HCT116 (cell line): ENCODE measurements at regions not wholly inside any gene's neighbourhood (a gene's known extent, or its start where the extent isn't known, plus 50 kb on each side); places are given as distances from the start of the nearest gene placed in this dataset.

Source experiments
- ATAC-seq: fragments of 200-7000 bp; cut with Tn5 transposase; 2 replicates; pipeline ENCODE4 v1.9.1; 2020; ENCODE audit warnings: mild to moderate bottlenecking, moderate library complexity
- BruUV-seq: library from RNA; stranded (reverse); fragments of 400-500 nt; replicated peaks from 2 replicates; lab custom pipeline; 2021; lab: Mats Ljungman, UMichigan
- CTCF ChIA-PET: fragments of 300-600 bp; sonication (Branson Sonifier 250); formaldehyde crosslinking; loops from one replicate; lab custom pipeline; 2021; ENCODE audit warnings: antibody characterized with exemption; lab: Charles Lee
- POLR2A ChIA-PET: fragments of 300-600, 350-600 bp; sonication (Branson Sonifier 250); formaldehyde crosslinking; loops from one replicate; lab custom pipeline; 2021; ENCODE audit warnings: antibody characterized with exemption; lab: Charles Lee
- RAD21 ChIA-PET, 2 experiments: fragments of 300-600 bp; sonication (Branson Sonifier 250); formaldehyde crosslinking; loops; one replicate each; lab custom pipeline; 2023; ENCODE audit warnings: low total read pairs in 2 of 2; ENCODE audit not compliant: uncharacterized antibody in 2 of 2, unreplicated experiment in 2 of 2, low non-redundant PET in 1 of 2; lab: Charles Lee
- DNase-seq: peaks from one replicate; pipeline ENCODE4 v3.0.0-alpha.2; 2010; ENCODE audit warnings: low read depth, low spot score
- H2AFZ ChIP-seq: fragments of 200-600 bp; shearing (Covaris generic), sonication (generic); 2 replicates; pipeline ENCODE4 v1.6.1; 2017; ENCODE audit warnings: low read depth, mixed run types, mixed read lengths, antibody characterized with exemption, low read length; ENCODE audit not compliant: poor library complexity, severe bottlenecking
- H3K27ac ChIP-seq: 2 replicates; pipeline ENCODE4 v1.5.1; 2012; ENCODE audit warnings: low read depth, low read length
- H3K27me3 ChIP-seq: fragments of 200-600 bp; sonication (generic); 2 replicates; pipeline ENCODE4 v1.6.1; 2016; ENCODE audit warnings: mixed run types, low read length, mixed read lengths; ENCODE audit not compliant: insufficient read depth
- H3K36me3 ChIP-seq, 2 experiments: fragments of 200-500 bp in 1 of 2; fragments of 200-600 bp in 1 of 2; sonication (Bioruptor generic) in 1 of 2; sonication (generic) in 1 of 2; 2 replicates each; pipeline versions ENCODE4 v1.5.1 to v1.6.1; 2014 to 2016; ENCODE audit warnings: low read length in 2 of 2, inconsistent platforms in 1 of 2, mixed read lengths in 1 of 2, mixed run types in 1 of 2; ENCODE audit not compliant: insufficient read depth in 2 of 2, control insufficient read depth in 1 of 2
- H3K4me1 ChIP-seq, 2 experiments: fragments of 200-600 bp in 1 of 2; sonication (generic) in 1 of 2; 2 replicates each; pipeline versions ENCODE4 v1.5.1 to v1.6.1; 2012 to 2017; ENCODE audit warnings: low read length in 2 of 2, inconsistent platforms in 1 of 2, mild to moderate bottlenecking in 1 of 2, mixed read lengths in 1 of 2, mixed run types in 1 of 2, moderate library complexity in 1 of 2; ENCODE audit not compliant: insufficient read depth in 2 of 2, control insufficient read depth in 1 of 2
- H3K4me2 ChIP-seq: fragments of 200-600 bp; sonication (generic); 2 replicates; pipeline ENCODE4 v1.6.1; 2017; ENCODE audit warnings: mixed run types, low read length, mixed read lengths
- H3K4me3 ChIP-seq, 2 experiments: fragments of 200-600 bp in 1 of 2; sonication (generic) in 1 of 2; replicated peaks in 1 of 2; 2 replicates each; pipeline ENCODE4 v1.5.1; 2011 to 2016; ENCODE audit warnings: low read length in 2 of 2, control low read depth in 1 of 2, low read depth in 1 of 2, mild to moderate bottlenecking in 1 of 2, mixed read lengths in 1 of 2, mixed run types in 1 of 2
- H3K79me2 ChIP-seq: fragments of 200-600 bp; sonication (generic); 2 replicates; pipeline ENCODE4 v1.6.1; 2017; ENCODE audit warnings: mild to moderate bottlenecking, mixed run types, low read length, moderate library complexity, mixed read lengths; ENCODE audit not compliant: insufficient read depth
- H3K9ac ChIP-seq: fragments of 200-600 bp; sonication (generic); 2 replicates; pipeline ENCODE4 v1.6.1; 2016; ENCODE audit warnings: low read length, mixed read lengths
- H3K9me2 ChIP-seq: fragments of 200-600 bp; sonication (generic), shearing (Covaris generic); 2 replicates; pipeline ENCODE4 v1.6.1; 2017; ENCODE audit warnings: mixed run types, mild to moderate bottlenecking, moderate library complexity; ENCODE audit not compliant: insufficient read depth
- H3K9me3 ChIP-seq, 2 experiments: fragments of 200-500 bp in 1 of 2; fragments of 200-600 bp in 1 of 2; sonication (Bioruptor generic) in 1 of 2; sonication (generic) in 1 of 2; 2 replicates each; pipeline ENCODE4 v1.6.1; 2014 to 2017; ENCODE audit warnings: low read length in 2 of 2, mixed read lengths in 2 of 2, inconsistent platforms in 1 of 2, low read depth in 1 of 2, mild to moderate bottlenecking in 1 of 2, mixed run types in 1 of 2, moderate library complexity in 1 of 2; ENCODE audit not compliant: control insufficient read depth in 1 of 2, insufficient read depth in 1 of 2
- H4K20me1 ChIP-seq: fragments of 200-600 bp; sonication (generic), shearing (Covaris generic); 2 replicates; pipeline ENCODE4 v1.6.1; 2017; ENCODE audit warnings: mixed run types, mild to moderate bottlenecking, moderate library complexity; ENCODE audit not compliant: insufficient read depth
- CBX3 ChIP-seq: IDR thresholded peaks from 2 replicates; pipeline ENCODE4 v1.6.1; 2012; ENCODE audit warnings: low read depth
- CEBPB ChIP-seq: IDR thresholded peaks from 2 replicates; pipeline ENCODE4 v1.6.1; 2012; ENCODE audit warnings: low read depth
- CTCF ChIP-seq, 3 experiments: fragments of 200-600 bp in 1 of 3; sonication (generic) in 1 of 3; IDR thresholded peaks in 2 of 3; conservative IDR thresholded peaks in 1 of 3; 2 replicates each; pipeline ENCODE4 v1.5.1; 2012 to 2017; ENCODE audit warnings: low read depth in 2 of 3, low read length in 2 of 3, antibody characterized with exemption in 1 of 3, borderline replicate concordance in 1 of 3, control low read depth in 1 of 3, mild to moderate bottlenecking in 1 of 3, mixed read lengths in 1 of 3, mixed run types in 1 of 3, moderate library complexity in 1 of 3; ENCODE audit not compliant: insufficient read depth in 1 of 3
- FOSL1 ChIP-seq: IDR thresholded peaks from 2 replicates; pipeline ENCODE4 v1.6.1; 2012; ENCODE audit warnings: low read depth
- POLR2AphosphoS5 ChIP-seq: IDR thresholded peaks from 2 replicates; pipeline ENCODE4 v1.6.1; 2011; ENCODE audit warnings: mild to moderate bottlenecking, low read depth, low read length, moderate library complexity
- SP1 ChIP-seq: IDR thresholded peaks from 2 replicates; pipeline ENCODE4 v1.6.1; 2012; ENCODE audit warnings: low read depth
- SRF ChIP-seq: IDR thresholded peaks from 2 replicates; pipeline ENCODE4 v1.6.1; 2012; ENCODE audit warnings: low read depth
- YY1 ChIP-seq: IDR thresholded peaks from 2 replicates; pipeline ENCODE4 v1.6.1; 2011; ENCODE audit warnings: low read length, low read depth, moderate library complexity, mild to moderate bottlenecking; ENCODE audit not compliant: insufficient replicate concordance; ENCODE audit errors: extremely low read depth
- intact Hi-C: fragments of 100-400 bp; cut with micrococcal nuclease; formaldehyde crosslinking; loops from 2 replicates; pipeline ENCODE4 v1.10.0; 2022
- TF ChIP-seq, protein P1 (sequence below): IDR thresholded peaks from 2 replicates; pipeline ENCODE4 v1.6.1; 2012; ENCODE audit warnings: low read depth

DNA sequence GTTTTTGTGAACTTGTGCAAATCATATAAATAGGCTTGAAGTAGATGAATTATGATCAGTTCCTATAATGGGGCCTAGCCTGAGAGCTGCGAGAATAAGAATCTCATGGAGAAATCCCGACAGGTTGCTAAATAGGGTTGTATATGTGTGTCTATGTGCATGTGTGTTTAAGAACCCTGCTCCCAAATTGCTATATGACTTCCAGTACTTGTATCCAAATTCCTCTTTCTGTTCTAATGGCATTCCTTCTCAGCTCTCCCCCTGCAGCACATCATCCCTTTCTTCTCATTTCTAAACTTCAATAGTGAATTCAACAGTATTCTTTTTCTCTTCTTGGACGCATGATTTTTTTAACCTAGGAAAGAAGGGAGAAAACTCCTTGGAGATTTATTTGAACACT, 277.2 kb downstream of the GAS1 start:
- H3K79me2 ChIP-seq = no peaks in the 10 kb centered on the region
- no peaks in the 10 kb centered on the region for H3K9me3 ChIP-seq
- H3K4me3 ChIP-seq = no peak overlapping the region
- no peaks in the 10 kb centered on the region for H4K20me1 ChIP-seq
- H3K36me3 ChIP-seq = no peaks in the 10 kb centered on the region
- no peak overlapping the region for H3K9ac ChIP-seq
- no peaks in the 10 kb centered on the region for H3K4me1 ChIP-seq
- DNase-seq = no peak
- ChIA-PET RAD21 (no interaction called here), CTCF (no interaction called here), POLR2A (no interaction called here)
- BruUV-seq = no TSS peak
- TF ChIP-seq CEBPB (no peak), CTCF (IDR thresholded peaks at IDR 0.05 in 2 of 3, conservative IDR thresholded peaks at IDR 0.05 in 1 of 3; ENCODE audit: borderline replicate concordance in 1 of 3, insufficient read depth in 1 of 3, low read depth in 2 of 3, low read length in 2 of 3) (no peak), FOSL1 (no peak), POLR2AphosphoS5 (no peak), CBX3 (no peak), YY1 (no peak), SRF (no peak), SP1 (no peak)
- TF ChIP-seq, protein P1, sequence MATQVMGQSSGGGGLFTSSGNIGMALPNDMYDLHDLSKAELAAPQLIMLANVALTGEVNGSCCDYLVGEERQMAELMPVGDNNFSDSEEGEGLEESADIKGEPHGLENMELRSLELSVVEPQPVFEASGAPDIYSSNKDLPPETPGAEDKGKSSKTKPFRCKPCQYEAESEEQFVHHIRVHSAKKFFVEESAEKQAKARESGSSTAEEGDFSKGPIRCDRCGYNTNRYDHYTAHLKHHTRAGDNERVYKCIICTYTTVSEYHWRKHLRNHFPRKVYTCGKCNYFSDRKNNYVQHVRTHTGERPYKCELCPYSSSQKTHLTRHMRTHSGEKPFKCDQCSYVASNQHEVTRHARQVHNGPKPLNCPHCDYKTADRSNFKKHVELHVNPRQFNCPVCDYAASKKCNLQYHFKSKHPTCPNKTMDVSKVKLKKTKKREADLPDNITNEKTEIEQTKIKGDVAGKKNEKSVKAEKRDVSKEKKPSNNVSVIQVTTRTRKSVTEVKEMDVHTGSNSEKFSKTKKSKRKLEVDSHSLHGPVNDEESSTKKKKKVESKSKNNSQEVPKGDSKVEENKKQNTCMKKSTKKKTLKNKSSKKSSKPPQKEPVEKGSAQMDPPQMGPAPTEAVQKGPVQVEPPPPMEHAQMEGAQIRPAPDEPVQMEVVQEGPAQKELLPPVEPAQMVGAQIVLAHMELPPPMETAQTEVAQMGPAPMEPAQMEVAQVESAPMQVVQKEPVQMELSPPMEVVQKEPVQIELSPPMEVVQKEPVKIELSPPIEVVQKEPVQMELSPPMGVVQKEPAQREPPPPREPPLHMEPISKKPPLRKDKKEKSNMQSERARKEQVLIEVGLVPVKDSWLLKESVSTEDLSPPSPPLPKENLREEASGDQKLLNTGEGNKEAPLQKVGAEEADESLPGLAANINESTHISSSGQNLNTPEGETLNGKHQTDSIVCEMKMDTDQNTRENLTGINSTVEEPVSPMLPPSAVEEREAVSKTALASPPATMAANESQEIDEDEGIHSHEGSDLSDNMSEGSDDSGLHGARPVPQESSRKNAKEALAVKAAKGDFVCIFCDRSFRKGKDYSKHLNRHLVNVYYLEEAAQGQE = no peak
- no peak overlapping the region for H3K4me2 ChIP-seq
- no peaks in the 10 kb centered on the region for H3K9me2 ChIP-seq
- H3K27ac ChIP-seq = no peak overlapping the region
- intact Hi-C loops = no loop called here
- no peak overlapping the region for H2AFZ ChIP-seq
- H3K27me3 ChIP-seq = peaks cover 46% of the 10 kb centered on the region
- no peak for ATAC-seq
